WI38 (cell line): ENCODE measurements at regions not wholly inside any gene's neighbourhood (a gene's known extent, or its start where the extent isn't known, plus 50 kb on each side); places are given as distances from the start of the nearest gene placed in this dataset.

Experiments used
- H3K4me3 ChIP-seq: 2 replicates; pipeline ENCODE4 v1.5.1; 2011; ENCODE audit warnings: low read depth, mild to moderate bottlenecking, control low read depth, low read length
- TF ChIP-seq, protein P1 (sequence below): IDR thresholded peaks from 2 replicates; pipeline ENCODE4 v1.5.1; 2012; ENCODE audit warnings: low read depth, mild to moderate bottlenecking, control low read depth, low read length

- no peak overlapping the region for H3K4me3 ChIP-seq
- TF ChIP-seq, protein P1, sequence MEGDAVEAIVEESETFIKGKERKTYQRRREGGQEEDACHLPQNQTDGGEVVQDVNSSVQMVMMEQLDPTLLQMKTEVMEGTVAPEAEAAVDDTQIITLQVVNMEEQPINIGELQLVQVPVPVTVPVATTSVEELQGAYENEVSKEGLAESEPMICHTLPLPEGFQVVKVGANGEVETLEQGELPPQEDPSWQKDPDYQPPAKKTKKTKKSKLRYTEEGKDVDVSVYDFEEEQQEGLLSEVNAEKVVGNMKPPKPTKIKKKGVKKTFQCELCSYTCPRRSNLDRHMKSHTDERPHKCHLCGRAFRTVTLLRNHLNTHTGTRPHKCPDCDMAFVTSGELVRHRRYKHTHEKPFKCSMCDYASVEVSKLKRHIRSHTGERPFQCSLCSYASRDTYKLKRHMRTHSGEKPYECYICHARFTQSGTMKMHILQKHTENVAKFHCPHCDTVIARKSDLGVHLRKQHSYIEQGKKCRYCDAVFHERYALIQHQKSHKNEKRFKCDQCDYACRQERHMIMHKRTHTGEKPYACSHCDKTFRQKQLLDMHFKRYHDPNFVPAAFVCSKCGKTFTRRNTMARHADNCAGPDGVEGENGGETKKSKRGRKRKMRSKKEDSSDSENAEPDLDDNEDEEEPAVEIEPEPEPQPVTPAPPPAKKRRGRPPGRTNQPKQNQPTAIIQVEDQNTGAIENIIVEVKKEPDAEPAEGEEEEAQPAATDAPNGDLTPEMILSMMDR: no peak
These were observed 199.7 kb upstream of the HMGA2 start for GRCh38 chr12:65624554-65625086.

DNA sequence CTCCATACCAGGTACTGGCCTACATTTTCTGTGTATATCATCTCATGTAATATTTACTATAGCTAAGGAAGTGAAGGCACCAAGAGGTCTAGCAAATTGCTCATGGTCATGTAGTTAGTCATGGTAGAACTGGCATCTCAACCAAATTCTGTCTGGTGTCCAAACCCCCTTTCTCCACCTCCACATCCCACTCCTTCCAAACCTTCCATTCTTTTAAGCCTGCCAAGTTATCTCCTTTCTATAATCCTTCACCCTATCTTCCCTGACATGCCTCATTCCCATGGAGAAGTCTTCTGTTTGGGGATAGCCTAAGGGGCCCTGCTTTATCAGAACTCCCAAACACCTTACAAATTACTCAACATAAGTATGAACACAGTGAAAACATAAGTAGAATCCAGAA is 196.2 kb upstream of the HMGA2 start:
- H3K4me3 ChIP-seq: no peak overlapping the region
- TF ChIP-seq, protein P1: no peak

DNA sequence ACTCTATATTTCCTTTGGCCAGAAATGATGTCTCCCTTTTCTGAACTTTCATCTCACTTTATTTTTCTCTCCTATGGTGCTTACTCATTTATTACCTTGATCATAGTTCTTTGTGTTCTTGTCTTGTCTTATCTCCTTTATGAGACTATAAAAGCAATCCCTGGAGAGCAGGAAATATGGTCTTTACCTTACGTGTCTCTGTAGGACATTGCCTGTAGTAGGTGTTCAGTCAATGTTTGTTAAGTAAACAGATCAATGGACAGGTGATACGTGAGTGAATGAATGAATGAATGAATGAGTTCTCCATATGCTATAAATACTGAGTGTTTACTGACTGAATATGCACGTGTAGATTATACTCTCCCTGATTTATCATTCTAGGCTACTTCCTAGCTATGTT is 193.7 kb upstream of the HMGA2 start:
- TF ChIP-seq, protein P1: no peak
- no peak overlapping the region for H3K4me3 ChIP-seq

DNA sequence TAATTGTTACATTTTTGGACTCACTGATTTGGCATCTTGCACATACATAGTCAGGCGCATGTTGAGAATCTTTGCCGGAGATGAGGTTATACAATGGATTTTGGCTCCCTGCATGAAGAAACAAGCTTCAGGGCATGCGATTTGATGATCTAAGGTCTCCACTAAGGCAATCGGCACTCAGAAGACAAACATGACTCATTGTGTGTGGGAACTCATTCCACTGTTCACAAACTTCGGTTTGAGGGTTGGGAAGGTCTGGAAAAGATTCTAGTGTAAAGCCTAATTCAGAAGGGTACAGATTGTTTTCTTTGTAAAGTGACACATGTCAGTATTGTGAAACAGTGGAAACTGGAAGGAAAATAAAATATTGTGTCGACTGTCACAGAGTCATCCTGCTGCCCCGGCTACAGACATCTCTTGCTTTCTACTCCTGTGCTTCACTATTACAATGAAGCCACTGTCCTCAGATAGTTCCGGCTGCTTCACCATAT is 192.6 kb upstream of the HMGA2 start:
- TF ChIP-seq, protein P1: no peak
- H3K4me3 ChIP-seq: no peak overlapping the region

DNA sequence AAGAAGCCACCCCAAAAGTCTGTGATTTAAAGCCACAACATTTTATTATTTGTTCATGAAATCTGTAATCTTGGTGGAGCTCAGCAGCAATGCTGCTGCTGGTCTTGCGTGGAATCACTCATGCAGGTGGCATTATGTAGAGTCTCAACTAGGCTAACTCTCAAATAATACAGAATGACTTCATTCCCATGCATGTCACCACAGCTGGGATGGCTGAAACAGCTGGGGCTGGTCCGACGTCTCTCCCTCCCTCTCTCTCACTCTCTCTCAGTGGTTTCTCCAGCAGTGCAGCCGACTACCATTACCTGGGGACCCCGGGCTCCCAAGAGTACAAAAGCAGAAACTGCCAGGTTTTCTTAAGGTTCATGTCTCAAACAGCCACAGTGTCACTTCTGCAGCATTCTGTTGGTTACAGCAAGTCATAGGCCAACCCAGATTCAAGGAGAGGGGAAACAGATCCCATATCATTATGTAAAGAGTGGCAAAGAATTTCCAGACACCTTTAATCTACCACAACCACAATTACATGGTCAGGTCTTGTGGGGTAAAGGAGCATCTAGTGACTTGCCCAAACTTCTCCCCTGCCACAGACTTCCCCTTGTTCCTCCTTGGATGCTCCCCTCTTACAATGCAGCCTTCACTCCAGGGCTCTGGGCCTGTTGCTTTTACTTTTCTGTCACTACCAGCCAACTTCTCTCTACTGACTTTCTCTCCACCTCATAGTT is 192.0 kb upstream of the HMGA2 start:
- TF ChIP-seq, protein P1: no peak
- no peak overlapping the region for H3K4me3 ChIP-seq

GRCh38 chr12:65634061-65634460 is 190.2 kb upstream of the HMGA2 start:
- H3K4me3 ChIP-seq: no peak overlapping the region
- TF ChIP-seq, protein P1: no peak

- H3K4me3 ChIP-seq: no peak overlapping the region
- TF ChIP-seq, protein P1: no peak
These were observed 189.5 kb upstream of the HMGA2 start for GRCh38 chr12:65634626-65635331.
